ENCODE measurements at regions not wholly inside any gene's neighbourhood (a gene's known extent, or its start where the extent isn't known, plus 50 kb on each side); places are given as distances from the start of the nearest gene placed in this dataset.

- POLR2A ChIA-PET = interaction anchor here (1.0 kb wide), 1 partner anchor 207 kb away, joined by 3 read pairs; no protein-coding TSS in a partner anchor
- Histone ChIP-seq H3K36me3 (ENCODE audit: control insufficient read depth in 2 of 2, insufficient read depth in 1 of 2, low read length in 2 of 2) (no peaks in the 10 kb centered on the region), H3K27ac (ENCODE audit: extremely low read depth, low read depth, low read length) (no peak overlapping the region), H3K9me3 (ENCODE audit: control insufficient read depth, insufficient read depth, low read depth, low read length) (no peaks in the 10 kb centered on the region), H3K4me3 (ENCODE audit: low read depth, low read length) (no peak overlapping the region), H3K4me1 (ENCODE audit: control insufficient read depth, insufficient read depth, low read length) (no peaks in the 10 kb centered on the region)
- TF ChIP-seq ZNF169 (tag by site-specific recombination; IDR thresholded peaks at IDR 0.05) (no peak), MZF1 (tag by site-specific recombination; IDR thresholded peaks at IDR 0.05; ENCODE audit: borderline replicate concordance) (no peak), ZFP3 (tag by site-specific recombination; IDR thresholded peaks at IDR 0.05; ENCODE audit: low read depth) (no peak), ZNF274 (IDR thresholded peaks at IDR 0.05; ENCODE audit: low read length) (no peak), ZNF274 (tag by site-specific recombination; IDR thresholded peaks at IDR 0.05; ENCODE audit: borderline replicate concordance) (no peak), PBX3 (CRISPR knock-in tag; IDR thresholded peaks at IDR 0.05) (no peak), ZNF366 (tag by site-specific recombination; conservative IDR thresholded peaks at IDR 0.05) (no peak), SCRT1 (tag by site-specific recombination; IDR thresholded peaks at IDR 0.05; ENCODE audit: borderline replicate concordance) (no peak), MEIS1 (CRISPR knock-in tag; IDR thresholded peaks at IDR 0.05; ENCODE audit: borderline replicate concordance) (no peak), ZNF670 (tag by site-specific recombination; IDR thresholded peaks at IDR 0.05; ENCODE audit: low read depth) (no peak), ZNF146 (tag by site-specific recombination; IDR thresholded peaks at IDR 0.05) (no peak), YY1 (tag by site-specific recombination; IDR thresholded peaks at IDR 0.05) (no peak), ZNF416 (tag by site-specific recombination; IDR thresholded peaks at IDR 0.05) (no peak)
- CTCF ChIA-PET = interaction anchor here (0.6 to 1.6 kb wide), 3 partner anchors 31 to 321 kb away, joined by 3 to 4 read pairs (median 3); no protein-coding TSS in a partner anchor
Observed at GRCh38 chr12:4069670-4070010, 196.4 kb upstream of the PARP11 start.

- Histone ChIP-seq H3K4me3 (ENCODE audit: low read depth, low read length) (no peak overlapping the region), H3K36me3 (ENCODE audit: control insufficient read depth in 2 of 2, insufficient read depth in 1 of 2, low read length in 2 of 2) (no peaks in the 10 kb centered on the region), H3K9me3 (ENCODE audit: control insufficient read depth, insufficient read depth, low read depth, low read length) (no peaks in the 10 kb centered on the region), H3K4me1 (ENCODE audit: control insufficient read depth, insufficient read depth, low read length) (no peaks in the 10 kb centered on the region), H3K27ac (ENCODE audit: extremely low read depth, low read depth, low read length) (no peak overlapping the region)
- ChIA-PET CTCF (interaction anchor here (1.0 to 1.6 kb wide), 2 partner anchors 31 to 183 kb away, joined by 3 to 4 read pairs; no protein-coding TSS in a partner anchor), POLR2A (interaction anchor here (1.0 kb wide), 1 partner anchor 208 kb away, joined by 3 read pairs; no protein-coding TSS in a partner anchor)
- TF ChIP-seq ATF2 (tag by site-specific recombination; IDR thresholded peaks at IDR 0.05; ENCODE audit: low read depth) = no peak
- TF ChIP-seq ZNF561 (tag by site-specific recombination; IDR thresholded peaks at IDR 0.05; ENCODE audit: borderline replicate concordance) = no peak
- no peak for TF ChIP-seq ZBTB10 (tag by site-specific recombination; IDR thresholded peaks at IDR 0.05)
- no peak for TF ChIP-seq PBX3 (CRISPR knock-in tag; IDR thresholded peaks at IDR 0.05)
- no peak for TF ChIP-seq ZNF76 (tag by site-specific recombination; IDR thresholded peaks at IDR 0.05; ENCODE audit: borderline replicate concordance, low read depth)
- TF ChIP-seq YY2 (tag by site-specific recombination; IDR thresholded peaks at IDR 0.05) = no peak
- TF ChIP-seq MYNN (tag by site-specific recombination; IDR thresholded peaks at IDR 0.05; ENCODE audit: borderline replicate concordance) = no peak
- no peak for TF ChIP-seq ZNF184 (tag by site-specific recombination; IDR thresholded peaks at IDR 0.05)
- TF ChIP-seq ZNF114 (tag by site-specific recombination; IDR thresholded peaks at IDR 0.05) = no peak
- TF ChIP-seq HOXC10 (CRISPR knock-in tag; IDR thresholded peaks at IDR 0.05) = no peak
Observed at GRCh38 chr12:4068981-4069669, 195.9 kb upstream of the PARP11 start.
